Esophagus squamous epithelium (tissue), 4 donors: ENCODE measurements at regions not wholly inside any gene's neighbourhood (a gene's known extent, or its start where the extent isn't known, plus 50 kb on each side); places are given as distances from the start of the nearest gene placed in this dataset.

Source experiments
- CTCF ChIP-seq, 6 experiments: fragments of 450-650 bp in 4 of 6; fragments of 200-600 bp in 2 of 6; sonication (generic) in 2 of 6; IDR thresholded peaks; one replicate each; pipeline ENCODE4 v1.5.1; 2016 to 2019; ENCODE audit warnings: antibody characterized with exemption in 6 of 6, mild to moderate bottlenecking in 4 of 6, moderate library complexity in 4 of 6
- POLR2A ChIP-seq, 4 donors: fragments of 450-650 bp; IDR thresholded peaks; one replicate each; pipeline ENCODE4 v1.6.1; 2017; ENCODE audit warnings: antibody characterized with exemption in 4 of 4, mild to moderate bottlenecking in 4 of 4, moderate library complexity in 3 of 4

DNA sequence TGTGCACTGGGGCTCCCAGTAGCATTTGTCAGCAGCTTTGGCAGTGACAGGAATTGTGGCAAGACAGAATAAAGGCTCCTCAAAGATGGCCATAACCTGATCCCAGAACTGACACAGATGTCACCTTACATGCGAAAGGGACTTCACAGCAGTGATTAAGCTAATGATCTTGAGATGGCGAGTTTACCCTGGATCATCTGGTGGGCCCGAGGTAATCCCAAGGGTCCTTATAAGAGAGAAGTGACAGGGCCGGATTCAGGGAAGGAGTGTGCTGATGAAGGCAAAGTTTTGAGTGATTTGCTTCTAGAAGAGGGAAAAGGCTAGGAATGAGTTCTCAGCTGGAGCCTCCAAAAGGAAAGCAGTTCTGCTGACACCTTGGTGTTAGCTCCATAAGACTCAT lies 333.9 kb downstream of the LPIN1 start:
- TF ChIP-seq CTCF (IDR thresholded peaks at IDR 0.05), result no peak
- no peak for TF ChIP-seq POLR2A (IDR thresholded peaks at IDR 0.05)
